HS-5 (cell line): ENCODE measurements at regions not wholly inside any gene's neighbourhood (a gene's known extent, or its start where the extent isn't known, plus 50 kb on each side); places are given as distances from the start of the nearest gene placed in this dataset.
A peak's percentile ranks its signal among the peaks of the same experiment; 100 is the strongest.

Experiments used
- DNase-seq: peaks from one replicate; pipeline ENCODE4 v3.0.0-alpha.2; 2012; ENCODE audit warnings: low read depth

- DNase-seq, result no peak
These were observed 167.4 kb upstream of the C1orf21 start for GRCh38 chr1:184219414-184219813.

- DNase-seq, result no peak
These were observed 166.9 kb upstream of the C1orf21 start for GRCh38 chr1:184219883-184220282.

GRCh38 chr1:184221087-184221486 is 165.7 kb upstream of the C1orf21 start:
- DNase-seq, result no peak

- peak; percentile 28 for DNase-seq
These were observed 164.2 kb upstream of the C1orf21 start for GRCh38 chr1:184222652-184223052.

- DNase-seq, result no peak
These were observed 163.6 kb upstream of the C1orf21 start for GRCh38 chr1:184223216-184223615.

GRCh38 chr1:184225283-184226099 is 161.3 kb upstream of the C1orf21 start:
- DNase-seq, result no peak

GRCh38 chr1:184226100-184226487 is 160.7 kb upstream of the C1orf21 start:
- no peak for DNase-seq

- DNase-seq, result no peak
These were observed 158.3 kb upstream of the C1orf21 start for GRCh38 chr1:184228558-184228957.

- DNase-seq, result no peak
These were observed 149.2 kb upstream of the C1orf21 start for GRCh38 chr1:184237588-184237987.

- no peak for DNase-seq
These were observed 145.4 kb upstream of the C1orf21 start for GRCh38 chr1:184241446-184241845.

GRCh38 chr1:184242507-184242943 is 144.3 kb upstream of the C1orf21 start:
- DNase-seq, result peak; percentile 15

GRCh38 chr1:184244962-184245361 is 141.9 kb upstream of the C1orf21 start:
- DNase-seq, result no peak

GRCh38 chr1:184247671-184248070 is 139.2 kb upstream of the C1orf21 start:
- no peak for DNase-seq

- no peak for DNase-seq
These were observed 132.9 kb upstream of the C1orf21 start for GRCh38 chr1:184253921-184254320.

- no peak for DNase-seq
These were observed 132.0 kb upstream of the C1orf21 start for GRCh38 chr1:184254849-184255248.

GRCh38 chr1:184255560-184255959 is 131.3 kb upstream of the C1orf21 start:
- no peak for DNase-seq

GRCh38 chr1:184257873-184258272 is 129.0 kb upstream of the C1orf21 start:
- DNase-seq, result no peak

- DNase-seq, result no peak
These were observed 128.3 kb upstream of the C1orf21 start for GRCh38 chr1:184258525-184258924.

GRCh38 chr1:184260382-184260781 is 126.4 kb upstream of the C1orf21 start:
- DNase-seq, result peak; percentile 81

GRCh38 chr1:184262109-184262508 is 124.7 kb upstream of the C1orf21 start:
- DNase-seq, result no peak

- DNase-seq, result no peak
These were observed 119.1 kb upstream of the C1orf21 start for GRCh38 chr1:184267747-184268146.

GRCh38 chr1:184270556-184270955 is 116.3 kb upstream of the C1orf21 start:
- no peak for DNase-seq

GRCh38 chr1:184272175-184272866 is 114.5 kb upstream of the C1orf21 start:
- DNase-seq, result peak; percentile 6
